CD4-positive, alpha-beta T cell treated with Interleukin-10 for 1 hour (primary cell): ENCODE measurements at regions not wholly inside any gene's neighbourhood (a gene's known extent, or its start where the extent isn't known, plus 50 kb on each side); places are given as distances from the start of the nearest gene placed in this dataset.
"Not testable (repeated sequence)": the region's sequence is repeated elsewhere in the genome, so short reads cannot be mapped to it uniquely, and the experiment has no call there.

Source experiments
- DNase-seq: peaks from one replicate; pipeline ENCODE4 v3.0.0-alpha.2; 2020

GRCh38 chr21:17114045-17114444 lies 398.8 kb upstream of the CXADR start:
- no peak for DNase-seq

GRCh38 chr21:17118638-17119384 lies 394.0 kb upstream of the CXADR start:
- no peak for DNase-seq

DNA sequence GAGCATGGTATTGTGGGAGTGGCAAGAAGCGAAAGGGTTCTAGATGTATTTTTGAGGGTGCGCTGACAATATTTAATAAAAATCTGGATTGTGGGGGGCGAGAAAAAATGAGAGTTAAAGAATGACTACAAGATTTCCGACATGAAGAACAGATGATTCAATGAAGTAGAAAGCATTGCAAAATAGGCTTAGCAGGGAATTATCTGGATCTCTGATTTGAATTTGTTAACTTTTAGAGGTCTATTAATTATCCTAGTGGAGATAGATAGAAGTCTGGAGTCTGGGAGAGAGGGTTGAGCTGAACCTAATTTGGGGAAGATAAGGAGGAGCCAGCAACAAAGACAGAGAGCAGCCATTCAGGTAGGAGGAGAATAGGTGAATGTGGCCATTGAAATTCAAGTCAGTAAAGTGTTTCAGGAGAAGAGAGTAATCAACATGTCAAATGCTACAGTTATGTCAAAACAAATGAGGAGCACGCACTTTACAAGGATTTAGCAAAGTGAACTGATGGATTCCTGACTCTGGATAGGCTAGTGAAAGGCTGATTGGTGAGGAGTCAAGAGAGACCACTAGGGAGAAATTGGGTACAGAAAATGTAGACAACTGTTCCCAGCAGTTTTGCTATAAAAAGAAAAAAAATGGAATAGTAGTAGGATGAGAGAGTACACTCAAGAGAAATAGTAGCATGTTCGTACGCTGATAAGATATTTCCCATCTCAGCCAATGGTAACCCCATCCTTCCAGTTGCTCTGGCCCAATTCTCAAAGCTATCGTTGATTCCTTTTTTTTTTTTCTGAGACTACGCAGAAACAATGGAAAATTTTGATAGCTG lies 393.2 kb upstream of the CXADR start:
- DNase-seq: no peak

- not testable (repeated sequence) for DNase-seq
These were observed 385.4 kb upstream of the CXADR start for GRCh38 chr21:17127395-17127794.

GRCh38 chr21:17128132-17128531 lies 384.7 kb upstream of the CXADR start:
- DNase-seq: no peak

- DNase-seq: not testable (repeated sequence)
These were observed 373.7 kb upstream of the CXADR start for GRCh38 chr21:17139159-17139558.

DNA sequence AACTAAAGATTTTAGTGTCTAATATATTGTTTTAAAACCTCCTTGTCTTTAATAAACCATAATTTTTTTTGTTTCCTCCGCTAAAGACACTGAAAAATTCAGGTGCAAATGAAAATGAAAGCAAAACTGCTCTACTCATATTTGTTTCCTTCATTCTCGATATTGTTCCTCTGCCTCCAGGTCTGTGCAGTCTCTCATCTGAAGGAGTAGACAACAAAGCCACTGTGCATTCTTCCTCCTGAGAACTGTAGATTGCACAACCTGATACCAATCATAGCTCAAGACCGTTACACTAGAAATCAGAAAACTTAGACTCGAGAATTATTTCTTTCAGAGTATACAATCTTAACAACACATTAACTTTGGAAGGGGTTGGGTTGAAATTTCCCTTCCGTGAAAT lies 373.1 kb upstream of the CXADR start:
- DNase-seq: no peak

GRCh38 chr21:17146426-17146825 lies 366.4 kb upstream of the CXADR start:
- no peak for DNase-seq

- DNase-seq: no peak
These were observed 353.1 kb upstream of the CXADR start for GRCh38 chr21:17159697-17160096.

DNA sequence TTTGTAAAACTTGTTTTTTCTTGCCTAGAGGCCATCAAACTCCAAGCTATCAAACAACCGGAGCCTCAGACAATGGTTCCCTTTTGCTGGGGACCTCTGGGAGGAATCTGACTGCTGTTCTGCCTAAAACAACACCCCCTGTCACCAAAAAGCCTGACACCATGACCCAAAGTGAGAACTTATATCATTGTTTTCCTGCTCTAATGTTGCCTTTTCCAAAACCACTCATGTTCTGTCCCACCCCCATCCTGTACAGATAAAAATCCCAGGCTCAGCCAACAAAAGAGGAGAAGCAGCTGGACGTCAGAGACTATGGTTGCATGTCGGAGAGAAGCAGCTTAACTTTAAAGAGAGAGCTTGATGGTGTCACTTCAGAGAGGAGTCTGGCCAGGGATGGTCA lies 327.2 kb upstream of the CXADR start:
- no peak for DNase-seq

DNA sequence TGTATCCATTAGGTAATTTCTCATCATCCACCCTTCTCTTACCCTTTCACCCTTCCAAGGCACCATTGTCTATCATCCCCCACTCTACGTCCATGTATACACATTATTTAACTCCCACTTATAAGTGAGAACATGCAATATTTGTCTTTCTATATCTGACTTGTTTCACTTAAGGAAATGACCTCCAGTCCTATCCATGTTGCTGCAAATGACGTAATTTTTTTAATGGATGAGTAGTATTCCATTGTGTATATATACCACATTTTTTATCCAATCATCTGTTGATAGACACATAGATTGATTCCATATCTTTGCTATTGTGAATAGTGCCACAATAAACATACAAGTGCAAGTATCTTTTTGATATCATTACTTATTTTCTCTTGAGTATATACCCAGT lies 322.9 kb upstream of the CXADR start:
- DNase-seq: no peak

GRCh38 chr21:17191346-17191993 lies 321.4 kb upstream of the CXADR start:
- DNase-seq: no peak

DNA sequence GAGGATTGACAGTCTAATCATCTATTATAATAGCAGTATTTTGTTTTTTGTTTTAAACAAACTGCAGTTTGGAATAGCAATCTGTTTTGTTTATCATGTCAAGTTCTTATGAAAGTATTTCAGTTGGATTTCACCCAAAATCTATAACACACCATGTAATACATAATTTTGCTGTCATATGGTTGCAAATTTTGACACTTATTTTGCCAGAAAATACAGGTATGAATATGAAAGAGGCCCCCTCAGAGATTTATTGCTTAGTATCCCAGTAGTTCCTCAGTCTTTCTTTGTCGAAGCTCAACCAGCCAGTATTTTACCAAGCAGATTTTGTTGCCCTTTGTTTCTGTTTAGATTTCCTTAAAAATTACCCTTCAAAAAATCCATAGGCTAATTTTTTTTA lies 317.5 kb upstream of the CXADR start:
- no peak for DNase-seq

- DNase-seq: no peak
These were observed 316.9 kb upstream of the CXADR start for GRCh38 chr21:17195976-17196375.

DNA sequence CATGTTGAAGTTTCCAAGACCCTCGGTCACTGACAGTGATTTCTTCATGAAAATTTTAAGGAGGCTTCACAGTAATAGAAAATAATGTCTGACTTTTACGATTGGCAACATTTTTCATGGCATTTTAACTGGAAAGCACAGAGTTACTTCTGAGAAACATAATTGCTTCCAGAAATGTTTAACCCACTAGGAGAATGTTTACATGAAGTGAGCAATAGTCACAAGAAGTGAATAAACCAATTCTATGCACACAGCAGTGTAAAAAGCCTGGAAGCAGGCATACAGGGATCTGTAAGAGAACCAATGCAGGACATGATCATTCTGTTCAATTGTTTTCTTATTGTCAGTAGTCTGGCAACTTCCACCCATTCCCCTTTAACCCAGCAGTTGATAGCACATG lies 316.2 kb upstream of the CXADR start:
- DNase-seq: no peak

DNA sequence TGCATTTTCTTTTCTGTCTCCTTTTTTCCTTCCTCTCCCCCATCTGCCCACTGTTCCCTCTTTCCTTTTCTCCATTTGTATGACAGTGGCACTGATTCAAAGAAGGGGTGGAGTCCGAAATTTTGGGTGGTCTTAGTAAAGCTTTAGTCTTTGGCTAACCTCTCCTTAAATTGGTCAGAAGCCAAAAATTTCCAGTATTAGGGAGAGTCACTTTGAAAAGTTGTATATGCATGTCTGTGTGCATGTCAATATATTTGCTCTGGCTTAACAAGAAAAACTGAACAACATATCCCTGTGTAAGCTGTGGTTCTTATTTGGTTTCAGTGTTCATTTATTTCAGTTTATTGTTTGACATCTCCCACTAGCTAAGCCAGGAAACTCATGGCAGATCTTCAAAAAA lies 314.8 kb upstream of the CXADR start:
- DNase-seq: no peak

DNA sequence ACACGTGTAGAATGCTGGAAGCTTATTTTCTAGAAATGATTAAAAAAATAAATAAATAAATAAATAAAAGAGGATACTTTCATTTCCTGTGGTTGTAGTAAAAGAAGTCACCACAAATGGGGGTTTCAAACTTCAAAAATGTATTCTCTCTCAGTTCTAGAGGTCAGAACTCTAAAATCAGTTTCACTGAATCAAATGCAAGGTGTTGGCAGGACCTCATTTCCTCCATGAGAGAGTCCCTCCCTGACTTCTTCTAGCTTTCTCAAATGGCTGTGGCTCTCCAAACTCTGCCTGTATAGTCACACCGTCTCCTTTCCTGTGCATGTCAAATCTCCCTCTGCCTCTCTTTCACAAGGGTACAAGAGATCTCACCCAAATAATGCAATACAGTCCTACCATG lies 312.6 kb upstream of the CXADR start:
- no peak for DNase-seq

DNA sequence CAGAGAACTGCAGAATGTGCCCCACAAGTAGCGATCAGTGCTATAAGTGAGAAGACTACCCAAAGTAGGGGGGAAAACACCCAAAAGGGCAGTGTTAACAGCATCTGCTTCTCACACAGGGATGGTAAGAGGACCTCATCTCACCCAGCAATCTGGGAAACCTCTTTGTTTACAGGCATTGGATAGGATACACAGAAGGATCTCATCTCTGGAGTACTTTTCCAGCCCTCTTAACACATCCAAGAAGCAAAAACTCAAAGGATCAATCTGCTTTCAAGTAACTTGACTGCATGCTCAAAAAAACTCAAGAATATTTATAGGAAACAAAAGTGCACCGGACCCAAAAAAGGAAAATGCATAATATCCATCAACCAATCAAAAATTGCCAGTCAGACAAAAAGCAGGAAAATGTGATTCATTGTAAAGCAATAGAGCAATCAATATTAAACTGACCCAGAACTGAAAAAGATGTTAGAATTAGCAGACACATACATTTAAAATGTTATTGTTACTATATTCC lies 311.0 kb upstream of the CXADR start:
- DNase-seq: no peak

- DNase-seq: no peak
These were observed 298.0 kb upstream of the CXADR start for GRCh38 chr21:17214801-17215200.

- not testable (repeated sequence) for DNase-seq
These were observed 293.8 kb upstream of the CXADR start for GRCh38 chr21:17219050-17219449.

- no peak for DNase-seq
These were observed 281.7 kb upstream of the CXADR start for GRCh38 chr21:17231124-17231523.

GRCh38 chr21:17231771-17232170 lies 281.1 kb upstream of the CXADR start:
- no peak for DNase-seq

GRCh38 chr21:17238468-17238867 lies 274.4 kb upstream of the CXADR start:
- no peak for DNase-seq

- DNase-seq: no peak
These were observed 262.0 kb upstream of the CXADR start for GRCh38 chr21:17250778-17251241.
